Fibroblast of the conjunctiva (primary cell): ENCODE measurements at regions not wholly inside any gene's neighbourhood (a gene's known extent, or its start where the extent isn't known, plus 50 kb on each side); places are given as distances from the start of the nearest gene placed in this dataset.

Source experiments
- DNase-seq: peaks from one replicate; pipeline ENCODE4 v3.0.0-alpha.2; 2010; ENCODE audit warnings: low read depth

GRCh38 chr5:52684051-52684450 is 103.7 kb upstream of the ITGA1 start:
- DNase-seq = no peak

GRCh38 chr5:52685566-52685965 is 102.2 kb upstream of the ITGA1 start:
- DNase-seq = no peak

DNA sequence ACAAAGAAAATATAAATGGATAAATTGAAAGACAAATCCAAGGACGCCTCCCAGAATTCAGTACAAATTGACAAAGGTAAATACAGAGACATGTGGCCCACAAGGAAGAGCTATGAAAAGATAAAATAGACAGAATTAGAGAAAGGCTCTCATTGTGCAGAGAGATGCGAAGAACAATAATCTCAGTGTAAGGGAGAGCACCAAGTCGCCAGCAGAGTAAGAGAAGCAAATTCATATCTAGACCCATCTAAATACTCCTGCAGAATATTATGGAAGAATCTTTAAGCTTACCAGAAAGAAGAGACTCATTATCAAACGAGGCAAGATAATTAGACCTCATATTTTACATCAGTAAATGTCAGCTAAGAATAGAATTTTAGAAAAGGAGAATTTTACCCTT is 101.7 kb upstream of the ITGA1 start:
- DNase-seq = no peak

DNA sequence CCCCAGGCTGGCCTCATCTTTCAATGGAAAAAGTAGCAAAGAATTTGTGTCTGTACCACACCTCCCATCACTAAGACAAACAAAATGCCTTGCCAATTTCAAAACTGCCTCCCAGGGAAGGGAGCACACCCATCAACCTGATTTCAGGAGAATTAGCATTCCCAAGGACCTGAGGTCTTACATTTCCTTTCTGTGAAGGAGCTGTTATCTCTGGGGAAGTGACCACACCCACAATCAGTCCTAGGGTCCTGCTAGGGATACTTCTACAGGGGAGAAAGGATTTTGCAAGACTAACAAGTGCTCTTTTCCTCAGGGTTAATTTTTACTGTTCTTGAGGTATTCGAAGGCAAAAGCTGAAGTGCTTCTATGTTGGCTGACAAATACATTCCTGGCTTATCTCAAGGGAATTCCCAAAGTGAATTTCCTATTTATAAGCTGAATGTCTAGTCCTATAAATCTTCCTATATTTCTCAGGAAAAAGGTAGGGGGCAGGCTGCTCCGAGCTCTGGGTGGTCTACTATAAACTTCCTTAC is 97.4 kb upstream of the ITGA1 start:
- DNase-seq = no peak

GRCh38 chr5:52692039-52692438 is 95.7 kb upstream of the ITGA1 start:
- no peak for DNase-seq

DNA sequence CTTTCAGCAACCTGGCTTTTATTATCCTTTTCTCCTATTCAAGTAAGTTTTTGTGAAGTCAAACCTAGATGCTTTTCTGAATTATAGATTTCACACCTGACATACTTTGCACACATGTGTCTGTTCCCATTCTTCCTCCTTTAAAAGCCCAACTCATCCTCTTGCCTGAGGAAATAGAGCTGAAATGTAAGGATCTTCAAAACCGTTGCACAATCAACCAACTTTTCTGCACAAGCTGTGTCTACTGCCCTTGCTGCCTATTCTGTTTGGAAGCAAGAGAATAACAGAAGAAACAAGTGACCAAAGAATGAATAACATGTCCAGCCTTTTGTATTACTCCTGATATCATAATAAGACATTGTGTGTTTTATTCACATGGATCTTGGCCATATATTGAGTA is 95.1 kb upstream of the ITGA1 start:
- no peak for DNase-seq

GRCh38 chr5:52693280-52693679 is 94.4 kb upstream of the ITGA1 start:
- DNase-seq = peak; percentile 4

DNA sequence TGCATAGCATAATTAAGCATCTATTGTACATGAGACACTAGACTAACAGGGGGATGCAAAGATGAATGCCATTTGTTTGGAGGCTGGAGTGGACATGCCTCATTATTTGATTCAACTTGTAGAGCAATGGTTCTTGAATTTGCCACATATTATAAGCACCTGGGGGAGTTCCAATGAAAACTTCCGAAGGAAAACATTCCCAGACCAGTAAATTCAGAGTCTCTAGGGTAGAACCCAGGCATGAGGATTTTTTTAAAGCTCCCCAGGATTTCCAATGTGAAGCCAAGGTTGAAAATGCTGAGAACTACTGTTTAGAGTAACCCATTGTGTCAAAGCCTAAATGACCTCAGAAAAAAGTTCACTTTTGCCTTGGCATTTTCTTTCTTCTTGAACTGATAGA is 93.9 kb upstream of the ITGA1 start:
- no peak for DNase-seq

DNA sequence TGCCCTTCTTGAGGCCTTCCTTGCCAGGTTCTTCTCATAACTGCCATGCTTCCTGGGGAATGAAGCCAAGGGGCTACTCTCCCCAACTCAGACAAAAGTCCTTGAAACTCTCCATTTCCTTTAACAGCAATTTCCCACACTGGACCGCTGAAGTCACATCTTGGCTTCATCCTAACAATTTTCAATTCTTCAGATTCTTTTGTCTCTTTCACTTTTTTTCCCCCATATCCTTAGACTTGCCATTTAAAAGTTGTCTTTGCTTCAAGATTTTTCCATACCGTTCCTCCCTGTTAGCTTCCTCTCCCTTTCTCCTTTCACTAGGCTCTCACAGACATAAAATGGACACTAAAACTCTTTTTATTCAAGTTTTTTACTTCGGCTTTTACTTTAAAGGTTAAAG is 93.1 kb upstream of the ITGA1 start:
- DNase-seq = no peak

DNA sequence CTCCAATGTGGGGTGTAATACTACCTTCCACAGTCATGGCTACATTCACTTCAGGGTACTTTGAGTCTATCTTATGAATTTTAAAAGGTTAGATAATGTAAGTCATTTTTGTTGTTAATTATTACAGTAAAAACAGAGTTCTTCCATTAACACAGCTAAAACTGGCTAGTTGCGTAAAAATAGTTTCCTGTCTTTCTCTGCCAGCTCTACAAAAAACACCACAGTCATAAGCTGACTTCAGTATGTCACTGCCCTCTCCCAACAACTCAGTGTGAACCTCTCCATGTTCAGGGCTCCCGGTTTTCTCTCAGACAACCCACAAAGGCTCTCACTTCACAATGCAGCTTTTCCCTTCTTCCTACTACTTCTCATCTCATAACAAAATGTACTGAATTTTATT is 84.8 kb upstream of the ITGA1 start:
- no peak for DNase-seq

DNA sequence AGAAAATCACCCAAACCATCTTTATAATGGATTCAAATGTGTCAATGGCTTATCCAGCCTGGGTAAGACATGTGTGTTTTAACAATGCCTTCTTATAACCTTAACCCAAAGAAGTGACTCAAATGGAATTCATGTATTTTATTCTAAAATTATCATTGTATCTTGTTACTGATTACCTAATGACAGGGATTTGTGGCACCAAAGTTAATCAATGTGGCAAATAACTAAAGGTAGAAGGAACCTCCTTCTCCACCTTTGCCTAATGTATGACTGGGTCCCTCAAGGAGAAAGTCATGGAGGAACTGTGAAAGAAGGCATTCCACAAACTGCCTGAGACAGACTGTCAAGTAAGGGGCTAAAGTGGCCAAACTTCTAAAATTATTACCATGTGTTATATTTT is 84.4 kb upstream of the ITGA1 start:
- DNase-seq = no peak

- DNase-seq = no peak
Observed at GRCh38 chr5:52705720-52706119, 82.0 kb upstream of the ITGA1 start.

DNA sequence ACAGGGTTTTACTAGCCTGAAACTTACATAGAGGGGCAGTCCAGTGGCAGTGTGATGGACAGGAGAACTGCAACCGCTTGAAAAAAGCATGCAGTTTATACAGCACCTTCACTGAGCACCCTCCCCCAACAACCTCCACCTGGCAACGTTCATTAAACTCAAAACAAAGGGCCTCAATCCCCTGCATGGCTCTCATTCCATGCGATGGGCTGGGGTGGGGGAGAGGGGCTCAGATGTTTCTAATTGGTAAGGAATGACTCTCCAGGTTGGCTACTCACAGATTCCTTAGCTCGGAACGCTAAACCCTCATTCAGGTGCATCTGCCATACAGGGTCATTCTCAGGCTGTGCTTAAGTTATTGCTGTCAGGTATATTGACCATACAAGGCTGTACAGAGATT is 80.9 kb upstream of the ITGA1 start:
- no peak for DNase-seq

DNA sequence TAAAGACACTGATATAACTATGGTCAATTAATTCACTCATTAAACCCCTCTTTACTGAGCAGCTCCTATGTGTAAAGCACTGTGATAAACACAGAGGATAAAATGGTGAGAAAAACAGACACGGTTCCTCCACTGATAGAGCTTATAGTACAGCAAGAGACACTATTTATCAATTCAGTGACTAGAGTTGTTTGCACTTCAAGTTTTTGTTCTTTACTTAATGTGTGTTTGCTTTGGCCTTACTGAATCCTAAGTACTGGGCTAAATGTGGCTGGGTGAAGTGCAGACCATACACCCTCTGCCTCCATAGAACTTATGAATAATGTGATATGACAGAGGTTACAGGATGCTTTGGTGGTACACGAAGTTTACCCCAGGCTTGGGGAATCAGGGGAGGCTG is 80.1 kb upstream of the ITGA1 start:
- DNase-seq = no peak

DNA sequence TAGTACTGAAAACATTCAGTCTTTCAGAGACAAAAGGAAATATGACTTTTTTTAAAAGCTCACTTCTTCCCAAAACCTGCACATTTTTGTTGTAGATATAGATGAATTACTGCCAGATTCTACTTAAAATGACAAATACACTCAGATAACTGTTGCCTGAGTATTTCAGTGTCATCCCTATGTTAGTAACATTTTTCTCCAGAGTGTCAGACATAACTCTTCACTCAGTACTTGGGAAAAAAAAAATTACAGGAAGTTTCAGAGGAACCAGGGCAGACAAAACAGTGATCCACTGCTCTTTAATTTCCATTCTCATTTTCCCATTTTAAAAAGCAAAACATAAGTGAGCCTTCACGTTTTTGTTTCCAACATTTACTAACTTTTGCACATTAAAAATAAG is 79.3 kb upstream of the ITGA1 start:
- DNase-seq = no peak

DNA sequence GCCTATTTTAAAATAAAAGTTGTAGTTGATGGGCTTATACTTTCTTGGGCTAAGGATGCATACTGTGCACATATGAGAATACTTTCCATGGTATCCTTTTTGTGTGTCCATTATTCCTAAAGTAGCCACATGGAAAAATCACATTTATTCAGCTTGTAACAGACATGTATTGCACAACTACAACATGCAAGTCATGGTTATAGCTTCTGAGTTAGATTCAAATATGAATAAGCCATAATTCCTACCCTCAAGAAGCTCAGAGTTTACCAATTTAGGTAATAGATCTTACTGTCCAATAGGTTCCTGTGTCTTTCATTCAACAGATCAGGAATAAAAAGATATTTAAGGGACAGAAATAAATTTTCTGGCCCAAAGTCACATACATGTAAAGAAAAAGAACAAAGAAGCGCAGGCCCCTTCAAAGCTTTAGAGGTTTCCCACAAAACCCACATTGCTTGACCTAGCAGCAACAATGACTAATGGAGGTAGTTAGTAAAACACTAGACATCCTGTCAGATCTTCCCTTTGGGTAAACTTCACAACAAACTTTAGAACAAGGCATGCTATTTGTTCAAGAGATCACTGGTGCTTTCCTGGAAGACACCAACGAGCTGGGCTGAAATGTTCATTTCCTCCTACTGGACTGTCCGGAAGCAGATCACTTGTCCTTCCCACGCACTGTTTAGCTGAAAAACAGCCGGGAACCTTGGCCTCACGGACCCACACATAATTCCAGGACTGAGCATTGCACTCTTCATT is 78.4 kb upstream of the ITGA1 start:
- DNase-seq = no peak

GRCh38 chr5:52710310-52710971 is 77.3 kb upstream of the ITGA1 start:
- no peak for DNase-seq

DNA sequence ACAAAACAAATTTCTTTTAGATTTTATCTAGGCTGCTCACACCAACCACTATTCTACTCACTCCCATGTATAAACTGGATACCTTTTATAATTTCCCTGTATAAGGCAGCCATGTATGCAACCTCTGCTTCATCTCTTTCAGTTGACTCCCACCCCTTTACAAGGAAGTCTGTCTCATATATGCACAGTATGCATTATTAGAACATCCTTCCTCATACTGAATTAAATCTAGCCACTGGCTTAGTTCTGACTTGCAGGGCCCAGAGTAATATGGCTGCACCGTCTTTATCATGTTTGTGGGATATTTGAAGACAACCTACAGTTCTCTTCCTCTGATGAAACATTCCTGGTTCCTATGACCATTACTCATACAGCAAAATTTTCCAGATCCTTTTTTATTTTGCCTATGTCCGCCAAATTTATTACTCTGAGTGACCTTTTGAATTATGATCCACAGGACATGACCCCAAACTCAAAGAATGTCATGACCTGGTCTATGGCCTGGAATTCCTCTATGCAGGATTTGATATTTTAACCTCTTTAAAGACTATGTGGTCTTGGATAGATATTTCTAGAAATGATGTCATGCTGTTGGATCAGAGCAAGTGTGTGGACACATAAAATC is 76.6 kb upstream of the ITGA1 start:
- no peak for DNase-seq

- no peak for DNase-seq
Observed at GRCh38 chr5:52712354-52712753, 75.4 kb upstream of the ITGA1 start.

DNA sequence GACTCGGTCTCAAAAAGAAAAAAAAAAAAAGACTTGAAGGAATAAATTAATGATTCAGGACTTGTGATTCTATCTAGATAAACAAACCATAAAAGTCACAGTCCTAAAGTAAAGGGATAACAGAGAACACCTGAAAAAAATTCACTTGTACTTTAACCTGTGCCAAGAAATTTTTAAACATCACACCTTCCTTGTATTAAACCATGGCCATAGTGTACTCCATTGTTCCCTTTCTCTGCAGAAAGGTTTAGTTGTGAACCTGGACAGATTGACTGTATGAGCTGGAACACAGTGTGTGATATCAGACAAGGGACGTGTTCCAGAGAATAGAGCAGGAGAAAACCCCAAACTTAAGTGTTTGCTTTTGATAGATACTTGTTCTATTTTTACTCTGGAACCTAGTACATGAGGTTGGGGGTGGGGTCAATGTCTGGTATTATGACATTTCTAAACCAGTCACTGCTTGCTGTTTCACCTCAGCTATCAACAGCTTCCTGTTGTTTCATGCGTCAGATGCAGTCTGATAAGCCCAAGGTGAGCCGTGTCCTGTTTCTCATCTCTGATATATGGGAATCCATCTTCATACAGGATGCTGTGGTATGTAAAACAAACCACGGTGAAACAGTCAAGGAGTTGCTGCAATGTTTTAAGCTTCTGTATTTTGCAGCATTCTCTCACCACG is 62.5 kb upstream of the ITGA1 start:
- no peak for DNase-seq

DNA sequence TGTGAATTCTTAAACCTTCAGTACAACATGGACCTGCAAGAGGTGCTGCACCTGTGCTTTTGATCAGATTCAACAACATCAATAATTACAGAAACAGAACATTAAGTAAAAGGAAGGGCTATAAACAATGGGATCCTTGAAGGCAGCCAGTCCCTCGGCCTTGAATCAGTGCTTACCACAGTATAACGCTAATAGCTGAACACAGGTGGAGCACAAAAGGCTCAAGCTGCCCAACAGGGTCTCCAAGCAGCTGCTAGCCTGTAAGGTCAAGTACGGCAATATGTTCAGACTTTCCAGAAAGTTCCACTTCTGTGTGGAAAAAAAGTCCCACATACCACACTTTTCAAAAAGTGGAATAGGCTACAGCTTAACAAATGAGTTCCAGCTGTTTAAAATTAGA is 61.9 kb upstream of the ITGA1 start:
- no peak for DNase-seq

DNA sequence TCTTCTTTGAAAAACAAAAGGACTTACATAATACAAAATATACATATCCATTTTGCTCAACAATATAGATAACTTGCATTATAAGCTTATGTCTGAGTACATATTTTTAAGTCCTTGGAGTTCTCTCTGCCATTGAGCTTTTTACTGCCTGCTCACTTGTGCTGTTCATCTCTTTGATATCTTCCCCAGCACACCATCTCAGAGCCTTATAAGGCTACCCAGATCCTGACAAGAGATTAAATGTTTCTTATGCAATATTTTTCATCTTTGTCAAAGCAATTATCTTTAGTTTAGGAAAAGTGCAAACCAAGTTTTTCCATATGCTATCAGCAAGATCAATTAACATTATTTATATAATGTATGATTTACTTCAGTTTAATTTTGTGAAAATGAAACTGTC is 60.7 kb upstream of the ITGA1 start:
- DNase-seq = no peak

- no peak for DNase-seq
Observed at GRCh38 chr5:52727576-52727975, 60.1 kb upstream of the ITGA1 start.
